Natural killer cell (primary cell): ENCODE measurements at regions not wholly inside any gene's neighbourhood (a gene's known extent, or its start where the extent isn't known, plus 50 kb on each side); places are given as distances from the start of the nearest gene placed in this dataset.

Experiments
- ATAC-seq, 3 donors: fragments of 150-1000 bp in 2 of 3; fragments of 200-7000 bp in 1 of 3; cut with Tn5 transposase; 1 replicate in 1 of 3; 2 replicates in 2 of 3; pipeline ENCODE4 v1.10.0; 2021; ENCODE audit warnings: mild to moderate bottlenecking in 2 of 3, moderate library complexity in 2 of 3
- DNase-seq, 2 donors: peaks; one replicate each; pipeline versions ENCODE4 v3.0.0 to v3.0.0-alpha.2; 2013 to 2021; ENCODE audit warnings: mixed read lengths in 1 of 2
- H3K27ac ChIP-seq: one replicate; pipeline ENCODE4 v1.5.1; 2013; ENCODE audit warnings: mild to moderate bottlenecking, low read length
- H3K27me3 ChIP-seq: one replicate; pipeline ENCODE4 v1.6.1; 2013; ENCODE audit warnings: low read length; ENCODE audit not compliant: control insufficient read depth, insufficient read depth
- H3K36me3 ChIP-seq: one replicate; pipeline ENCODE4 v1.6.1; 2013; ENCODE audit warnings: low read length; ENCODE audit not compliant: control insufficient read depth, insufficient read depth
- H3K4me1 ChIP-seq: one replicate; pipeline ENCODE4 v1.6.1; 2013; ENCODE audit warnings: low read length; ENCODE audit not compliant: control insufficient read depth, insufficient read depth
- H3K4me3 ChIP-seq: one replicate; pipeline ENCODE4 v1.5.1; 2013; ENCODE audit warnings: low read length
- H3K9me3 ChIP-seq: one replicate; pipeline ENCODE4 v1.6.1; 2013; ENCODE audit warnings: low read length; ENCODE audit not compliant: control insufficient read depth, insufficient read depth
- H3K27ac Mint-ChIP-seq, 2 donors: one replicate each; pipeline ENCODE4 v1.8.0; 2022; ENCODE audit warnings: mild to moderate bottlenecking in 2 of 2, mixed read lengths in 2 of 2, moderate library complexity in 1 of 2
- H3K27me3 Mint-ChIP-seq, 2 donors: one replicate each; pipeline ENCODE4 v1.8.0; 2022; ENCODE audit warnings: low read depth in 2 of 2, mixed read lengths in 2 of 2
- H3K36me3 Mint-ChIP-seq: one replicate; pipeline ENCODE4 v1.8.0; 2022; ENCODE audit warnings: mixed read lengths
- H3K4me1 Mint-ChIP-seq, 2 donors: one replicate each; pipeline ENCODE4 v1.8.0; 2022; ENCODE audit warnings: mixed read lengths in 2 of 2
- H3K4me3 Mint-ChIP-seq: one replicate; pipeline ENCODE4 v1.8.0; 2022; ENCODE audit warnings: mild to moderate bottlenecking, moderate library complexity, mixed read lengths
- H3K9me3 Mint-ChIP-seq, 2 donors: one replicate each; pipeline ENCODE4 v1.8.0; 2022; ENCODE audit warnings: mixed read lengths in 2 of 2
- WGBS: methylation state at CpG from one replicate; pipeline ENCODE4 v1.1.7; 2013; ENCODE audit warnings: missing lambda C conversion rate; ENCODE audit not compliant: insufficient coverage; 5-methylcytosine and 5-hydroxymethylcytosine counted together
- intact Hi-C: fragments of 100-400 bp; cut with micrococcal nuclease; formaldehyde crosslinking; loops from one replicate; pipeline ENCODE4 v1.14.2; 2022
- TF ChIP-seq, protein P1 (sequence below): fragments of 200-600 bp; IDR thresholded peaks from one replicate; pipeline ENCODE4 v1.8.0; 2022; ENCODE audit warnings: antibody characterized with exemption

DNA sequence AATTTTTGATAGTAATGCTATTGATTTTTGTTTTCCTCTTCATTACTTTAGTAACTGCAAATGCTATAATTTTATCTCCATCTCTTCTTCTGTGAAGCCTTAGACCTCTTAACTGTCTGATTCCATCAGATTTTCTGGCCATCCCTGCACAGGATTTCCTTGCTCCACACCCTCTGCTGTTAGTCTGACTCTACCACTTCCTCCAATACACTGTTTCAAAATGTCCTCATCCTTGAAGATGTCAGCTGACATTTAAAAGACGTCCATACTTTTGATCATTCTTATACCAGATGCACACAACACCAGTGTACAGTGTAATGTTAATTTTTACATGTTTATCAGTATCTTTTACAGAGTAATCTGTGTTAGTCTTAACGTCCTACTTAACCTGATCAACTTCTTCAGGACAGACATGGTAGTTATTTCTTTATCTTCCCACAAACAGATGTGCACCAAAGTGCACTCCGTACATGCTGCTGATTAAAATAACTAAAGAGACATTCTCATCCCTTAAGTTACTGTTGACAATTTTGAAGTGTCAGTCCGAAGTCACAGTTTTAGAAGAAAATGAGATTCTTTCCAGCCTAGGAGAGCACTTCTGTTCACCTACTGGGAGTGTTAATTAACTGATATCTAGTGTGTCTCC, 102.4 kb upstream of the RASGRP1 start:
- H3K4me1 Mint-ChIP-seq, result peaks cover 52 to 56% of the 10 kb centered on the region in 2 donors
- H3K9me3 Mint-ChIP-seq, result peaks cover 0 to 2% of the 10 kb centered on the region in 2 donors
- intact Hi-C loops, result no loop called here
- TF ChIP-seq, protein P1, sequence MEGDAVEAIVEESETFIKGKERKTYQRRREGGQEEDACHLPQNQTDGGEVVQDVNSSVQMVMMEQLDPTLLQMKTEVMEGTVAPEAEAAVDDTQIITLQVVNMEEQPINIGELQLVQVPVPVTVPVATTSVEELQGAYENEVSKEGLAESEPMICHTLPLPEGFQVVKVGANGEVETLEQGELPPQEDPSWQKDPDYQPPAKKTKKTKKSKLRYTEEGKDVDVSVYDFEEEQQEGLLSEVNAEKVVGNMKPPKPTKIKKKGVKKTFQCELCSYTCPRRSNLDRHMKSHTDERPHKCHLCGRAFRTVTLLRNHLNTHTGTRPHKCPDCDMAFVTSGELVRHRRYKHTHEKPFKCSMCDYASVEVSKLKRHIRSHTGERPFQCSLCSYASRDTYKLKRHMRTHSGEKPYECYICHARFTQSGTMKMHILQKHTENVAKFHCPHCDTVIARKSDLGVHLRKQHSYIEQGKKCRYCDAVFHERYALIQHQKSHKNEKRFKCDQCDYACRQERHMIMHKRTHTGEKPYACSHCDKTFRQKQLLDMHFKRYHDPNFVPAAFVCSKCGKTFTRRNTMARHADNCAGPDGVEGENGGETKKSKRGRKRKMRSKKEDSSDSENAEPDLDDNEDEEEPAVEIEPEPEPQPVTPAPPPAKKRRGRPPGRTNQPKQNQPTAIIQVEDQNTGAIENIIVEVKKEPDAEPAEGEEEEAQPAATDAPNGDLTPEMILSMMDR, result no peak
- ATAC-seq (no peak), DNase-seq (no peak)
- no peaks in the 10 kb centered on the region for H3K36me3 Mint-ChIP-seq
- H3K27me3 ChIP-seq, result no peaks in the 10 kb centered on the region
- H3K27me3 Mint-ChIP-seq, result no peaks in the 10 kb centered on the region
- H3K36me3 ChIP-seq, result no peaks in the 10 kb centered on the region
- H3K4me1 ChIP-seq, result peaks cover 35% of the 10 kb centered on the region
- no peaks in the 10 kb centered on the region for H3K9me3 ChIP-seq
- no peak overlapping the region for H3K4me3 Mint-ChIP-seq
- no peak overlapping the region for H3K27ac ChIP-seq
- peak overlapping the region; percentile 19 to 53 for H3K27ac Mint-ChIP-seq
- WGBS, result 57% methylated on average over 3 of the region's 4 CpGs
- no peak overlapping the region for H3K4me3 ChIP-seq

DNA sequence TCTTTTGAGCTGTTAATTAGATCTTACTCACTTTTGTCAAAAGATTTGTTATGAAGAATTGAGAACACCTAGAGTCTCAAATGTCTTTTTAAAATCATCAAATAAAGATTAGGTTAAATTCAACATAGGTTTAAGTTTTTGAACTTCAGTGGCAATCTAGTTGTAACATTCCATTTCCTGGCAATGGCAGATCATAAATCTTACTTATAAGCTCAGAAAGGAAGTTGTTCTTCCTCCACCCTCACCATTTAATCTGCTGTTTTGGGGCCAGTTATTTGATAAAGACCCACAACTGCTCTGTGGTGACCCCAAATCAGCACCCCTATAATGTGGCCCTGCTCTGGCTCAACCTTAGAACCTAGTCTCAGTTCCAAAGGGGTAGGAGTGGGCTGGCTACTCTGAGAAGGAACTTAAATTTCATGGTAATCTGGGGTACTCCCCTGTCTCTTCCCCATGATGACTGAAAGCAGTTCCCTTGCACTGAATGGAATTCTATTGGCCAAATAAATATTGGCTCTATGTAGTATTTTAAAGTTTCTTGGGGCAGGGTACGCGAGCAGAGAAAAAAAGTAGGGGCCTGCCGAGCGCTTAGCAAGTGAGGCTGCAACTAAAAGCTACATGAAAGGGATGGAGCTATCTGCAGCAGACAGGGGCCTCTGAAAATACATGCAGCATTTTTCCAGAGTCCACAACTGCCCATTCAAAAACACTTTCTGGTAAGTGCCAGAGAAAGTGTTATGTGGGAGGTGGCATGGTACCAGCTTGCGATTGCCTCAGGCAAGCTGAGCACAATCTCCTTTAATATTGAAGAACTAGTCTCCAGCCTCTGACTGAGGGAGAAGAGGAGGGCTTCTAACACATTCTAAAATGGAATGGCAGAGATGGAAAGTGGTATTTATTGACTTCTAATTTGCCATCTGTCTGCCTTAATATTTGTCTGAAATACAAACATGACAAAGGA, 103.6 kb upstream of the RASGRP1 start:
- peaks cover 0 to 2% of the 10 kb centered on the region in 2 donors for H3K9me3 Mint-ChIP-seq
- peaks cover 43% of the 10 kb centered on the region for H3K4me1 ChIP-seq
- peak overlapping the region; percentile 19 to 53 for H3K27ac Mint-ChIP-seq
- ATAC-seq (no peak), DNase-seq (no peak)
- intact Hi-C loops, result no loop called here
- TF ChIP-seq, protein P1, result no peak
- no peaks in the 10 kb centered on the region for H3K27me3 ChIP-seq
- no peaks in the 10 kb centered on the region for H3K36me3 Mint-ChIP-seq
- H3K4me3 ChIP-seq, result no peak overlapping the region
- H3K36me3 ChIP-seq, result no peaks in the 10 kb centered on the region
- H3K4me1 Mint-ChIP-seq, result peaks cover 54 to 59% of the 10 kb centered on the region in 2 donors
- WGBS, result 93% methylated on average over 5 of the region's 5 CpGs
- peak overlapping the region; percentile 28 for H3K4me3 Mint-ChIP-seq
- no peaks in the 10 kb centered on the region for H3K9me3 ChIP-seq
- H3K27me3 Mint-ChIP-seq, result no peaks in the 10 kb centered on the region
- H3K27ac ChIP-seq, result no peak overlapping the region

DNA sequence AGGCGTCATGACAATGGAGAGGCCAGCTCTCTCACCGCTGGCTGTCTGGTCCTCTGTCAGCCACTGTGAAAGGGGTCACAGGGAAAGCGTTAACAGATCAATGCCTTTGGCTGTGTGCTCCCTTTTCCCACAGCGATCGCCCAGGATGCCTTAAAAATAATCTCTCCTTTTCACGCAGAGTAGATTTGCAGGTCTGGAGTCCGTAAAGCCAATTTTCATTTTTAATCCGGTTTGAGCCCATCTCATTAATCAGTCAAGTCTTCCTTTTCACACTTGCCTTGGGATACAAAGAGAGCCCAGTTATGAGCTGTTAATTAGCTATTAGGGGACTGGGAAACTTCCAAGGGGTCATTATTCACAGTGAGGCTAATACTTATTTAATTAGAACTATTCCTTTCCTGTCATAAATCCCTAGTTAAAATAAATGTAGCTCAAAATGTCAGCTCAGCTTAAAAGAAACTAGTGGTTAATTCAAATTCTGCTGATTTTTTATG, 104.3 kb upstream of the RASGRP1 start:
- Mint-ChIP-seq H3K9me3 (peaks cover 0 to 2% of the 10 kb centered on the region in 2 donors), H3K4me1 (peaks cover 58 to 63% of the 10 kb centered on the region in 2 donors), H3K27ac (no peak overlapping the region), H3K4me3 (no peak overlapping the region), H3K36me3 (no peaks in the 10 kb centered on the region), H3K27me3 (no peaks in the 10 kb centered on the region)
- no peaks in the 10 kb centered on the region for H3K36me3 ChIP-seq
- TF ChIP-seq, protein P1, result no peak
- H3K4me1 ChIP-seq, result peaks cover 51% of the 10 kb centered on the region
- no peak for DNase-seq
- intact Hi-C loops, result no loop called here
- 97% methylated on average over 7 of the region's 8 CpGs for WGBS
- no peaks in the 10 kb centered on the region for H3K9me3 ChIP-seq
- no peaks in the 10 kb centered on the region for H3K27me3 ChIP-seq
- H3K4me3 ChIP-seq, result no peak overlapping the region
- no peak for ATAC-seq
- H3K27ac ChIP-seq, result no peak overlapping the region
